HepG2 (cell line): ENCODE measurements at regions not wholly inside any gene's neighbourhood (a gene's known extent, or its start where the extent isn't known, plus 50 kb on each side); places are given as distances from the start of the nearest gene placed in this dataset.

ENCODE experiments used
- ATAC-seq: fragments of 200-7000 bp; cut with Tn5 transposase; 3 replicates; pipeline ENCODE4 v1.9.1; 2020; ENCODE audit warnings: mild to moderate bottlenecking, moderate library complexity
- BruUV-seq: library from RNA; stranded (reverse); fragments of 400-500 nt; replicated peaks from 2 replicates; lab custom pipeline; 2021; lab: Mats Ljungman, UMichigan
- CTCF ChIA-PET: fragments of 300-600 bp; formaldehyde crosslinking; extraction: SDS; loops from one replicate; lab custom pipeline; 2021; ENCODE audit warnings: low total read pairs, inconsistent platforms, low intra/inter-chr PET ratio; lab: Yijun Ruan, JAX
- POLR2A ChIA-PET: fragments of 350-600 bp; sonication (Branson Sonifier 250); formaldehyde crosslinking; loops from one replicate; lab custom pipeline; 2020; ENCODE audit warnings: antibody characterized with exemption, inconsistent platforms; lab: Yijun Ruan, JAX
- DNase-seq: peaks from one replicate; pipeline ENCODE4 v3.0.0-alpha.2; 2015; ENCODE audit warnings: low spot score
- FAIRE-seq: peaks from 3 replicates; lab custom pipeline; 2011; peaks lifted over from hg19 to GRCh38; lab: Jason Lieb, UNC
- H2AFZ ChIP-seq: one replicate; pipeline ENCODE4 v1.6.1; 2011; ENCODE audit warnings: low read length, inconsistent platforms
- H3K27ac ChIP-seq: fragments of 300-600 bp; 3 replicates; pipeline ENCODE4 v1.8.0; 2011; ENCODE audit warnings: mixed run types, mild to moderate bottlenecking, mixed read lengths, low read length, inconsistent platforms; ENCODE audit not compliant: insufficient read depth; ENCODE audit errors: extremely low read length
- H3K27me3 ChIP-seq, 2 experiments: fragments of 200-600 bp in 1 of 2; 2 replicates in 1 of 2; 3 replicates in 1 of 2; pipeline versions ENCODE4 v1.6.0 to v1.8.0; 2011; ENCODE audit warnings: low read length in 2 of 2, mild to moderate bottlenecking in 2 of 2, moderate library complexity in 2 of 2, inconsistent platforms in 1 of 2; ENCODE audit not compliant: insufficient read depth in 2 of 2, control insufficient read depth in 1 of 2
- H3K36me3 ChIP-seq, 2 experiments: fragments of 200-600 bp in 1 of 2; replicated peaks in 1 of 2; 2 replicates in 1 of 2; 3 replicates in 1 of 2; pipeline versions ENCODE4 v1.5.1 to v1.8.0; 2011; ENCODE audit warnings: low read length in 2 of 2, inconsistent platforms in 1 of 2; ENCODE audit not compliant: insufficient read depth in 2 of 2, control insufficient read depth in 1 of 2
- H3K4me1 ChIP-seq: 2 replicates; pipeline ENCODE4 v1.5.1; 2012; ENCODE audit warnings: low read length, inconsistent platforms; ENCODE audit not compliant: insufficient read depth
- H3K4me2 ChIP-seq: 2 replicates; pipeline ENCODE4 v1.6.0; 2011; ENCODE audit warnings: low read depth, low read length, inconsistent platforms
- H3K4me3 ChIP-seq, 3 experiments: fragments of 200-600 bp in 1 of 3; sonication (generic), shearing (Covaris generic) in 1 of 3; replicated peaks in 1 of 3; 2 replicates each; pipeline ENCODE4 v1.5.1; 2011 to 2016; ENCODE audit warnings: low read length in 3 of 3, inconsistent platforms in 2 of 3, low read depth in 2 of 3, mild to moderate bottlenecking in 2 of 3, control low read depth in 1 of 3, mixed read lengths in 1 of 3; ENCODE audit not compliant: insufficient read depth in 1 of 3
- H3K79me2 ChIP-seq: one replicate; pipeline ENCODE4 v1.6.1; 2011; ENCODE audit warnings: low read length, inconsistent platforms; ENCODE audit not compliant: insufficient read depth
- H3K9ac ChIP-seq: 2 replicates; pipeline ENCODE4 v1.6.0; 2011; ENCODE audit warnings: mild to moderate bottlenecking, low read depth, low read length, inconsistent platforms; ENCODE audit not compliant: insufficient read depth
- H3K9me3 ChIP-seq: 2 replicates; pipeline ENCODE4 v1.5.1; 2012; ENCODE audit warnings: mild to moderate bottlenecking, low read length
- H4K20me1 ChIP-seq: 2 replicates; pipeline ENCODE4 v1.6.0; 2011; ENCODE audit warnings: inconsistent platforms, mild to moderate bottlenecking, low read length, moderate library complexity; ENCODE audit not compliant: insufficient read depth
- FOSL2 ChIP-seq: sonication (generic); formaldehyde crosslinking; IDR thresholded peaks from 2 replicates; pipeline ENCODE4 v1.4.0; 2020; ENCODE audit warnings: missing genetic modification reagents
- TRIM24 ChIP-seq: sonication (generic); formaldehyde crosslinking; IDR thresholded peaks from 2 replicates; pipeline ENCODE4 v1.8.0; 2022; ENCODE audit warnings: mild to moderate bottlenecking, missing genetic modification reagents
- ZFAT ChIP-seq: sonication (generic); formaldehyde crosslinking; conservative IDR thresholded peaks from 2 replicates; pipeline ENCODE4 v1.8.1; 2023; ENCODE audit warnings: missing genetic modification reagents, inconsistent platforms
- ZGPAT ChIP-seq: IDR thresholded peaks from 2 replicates; pipeline ENCODE4 v1.6.1; 2016; ENCODE audit warnings: mild to moderate bottlenecking
- ZNF264 ChIP-seq: sonication (generic); formaldehyde crosslinking; IDR thresholded peaks from 2 replicates; pipeline ENCODE4 v1.4.0; 2020; ENCODE audit warnings: missing genetic modification reagents
- WGBS: methylation state at CpG from one replicate; pipeline ENCODE4 v1.1.6; 2017; ENCODE audit warnings: low lambda C conversion rate; 5-methylcytosine and 5-hydroxymethylcytosine counted together
- in situ Hi-C: cut with HindIII; loops from 2 replicates; pipeline ENCODE4 v1.10.0; 2017; ENCODE audit warnings: low pct_unique_long_range_greater_than_20kb; ENCODE audit not compliant: extremely low pct_ligation_motif_present
- intact Hi-C: fragments of 100-400 bp; cut with micrococcal nuclease; formaldehyde crosslinking; loops from one replicate; pipeline ENCODE4 v1.10.0; 2022; ENCODE audit not compliant: unreplicated experiment
- TF ChIP-seq, protein P1 (sequence below): sonication (generic); formaldehyde crosslinking; IDR thresholded peaks from 2 replicates; pipeline ENCODE4 v1.4.0; 2020; ENCODE audit warnings: missing genetic modification reagents

GRCh38 chr12:62028536-62028935 lies 231.7 kb upstream of the USP15 start:
- in situ Hi-C loops, result no loop called here
- Histone ChIP-seq H3K27me3 (no peaks in the 10 kb centered on the region), H3K27ac (no peak overlapping the region), H3K9ac (no peak overlapping the region), H3K9me3 (no peaks in the 10 kb centered on the region), H3K4me2 (no peak overlapping the region), H3K4me3 (no peak overlapping the region), H3K79me2 (no peaks in the 10 kb centered on the region), H4K20me1 (no peaks in the 10 kb centered on the region), H2AFZ (no peak overlapping the region), H3K4me1 (no peaks in the 10 kb centered on the region), H3K36me3 (no peaks in the 10 kb centered on the region)
- 0% methylated on average over 1 of the region's 1 CpG for WGBS
- CTCF ChIA-PET, result no interaction called here
- intact Hi-C loops, result no loop called here
- no peak for TF ChIP-seq ZGPAT (CRISPR knock-in tag)
- no peak for TF ChIP-seq ZFAT (CRISPR knock-in tag)
- TF ChIP-seq ZNF264 (CRISPR knock-in tag), result no peak
- TF ChIP-seq FOSL2 (CRISPR knock-in tag), result no peak
- TF ChIP-seq TRIM24, result no peak
- TF ChIP-seq, protein P1, sequence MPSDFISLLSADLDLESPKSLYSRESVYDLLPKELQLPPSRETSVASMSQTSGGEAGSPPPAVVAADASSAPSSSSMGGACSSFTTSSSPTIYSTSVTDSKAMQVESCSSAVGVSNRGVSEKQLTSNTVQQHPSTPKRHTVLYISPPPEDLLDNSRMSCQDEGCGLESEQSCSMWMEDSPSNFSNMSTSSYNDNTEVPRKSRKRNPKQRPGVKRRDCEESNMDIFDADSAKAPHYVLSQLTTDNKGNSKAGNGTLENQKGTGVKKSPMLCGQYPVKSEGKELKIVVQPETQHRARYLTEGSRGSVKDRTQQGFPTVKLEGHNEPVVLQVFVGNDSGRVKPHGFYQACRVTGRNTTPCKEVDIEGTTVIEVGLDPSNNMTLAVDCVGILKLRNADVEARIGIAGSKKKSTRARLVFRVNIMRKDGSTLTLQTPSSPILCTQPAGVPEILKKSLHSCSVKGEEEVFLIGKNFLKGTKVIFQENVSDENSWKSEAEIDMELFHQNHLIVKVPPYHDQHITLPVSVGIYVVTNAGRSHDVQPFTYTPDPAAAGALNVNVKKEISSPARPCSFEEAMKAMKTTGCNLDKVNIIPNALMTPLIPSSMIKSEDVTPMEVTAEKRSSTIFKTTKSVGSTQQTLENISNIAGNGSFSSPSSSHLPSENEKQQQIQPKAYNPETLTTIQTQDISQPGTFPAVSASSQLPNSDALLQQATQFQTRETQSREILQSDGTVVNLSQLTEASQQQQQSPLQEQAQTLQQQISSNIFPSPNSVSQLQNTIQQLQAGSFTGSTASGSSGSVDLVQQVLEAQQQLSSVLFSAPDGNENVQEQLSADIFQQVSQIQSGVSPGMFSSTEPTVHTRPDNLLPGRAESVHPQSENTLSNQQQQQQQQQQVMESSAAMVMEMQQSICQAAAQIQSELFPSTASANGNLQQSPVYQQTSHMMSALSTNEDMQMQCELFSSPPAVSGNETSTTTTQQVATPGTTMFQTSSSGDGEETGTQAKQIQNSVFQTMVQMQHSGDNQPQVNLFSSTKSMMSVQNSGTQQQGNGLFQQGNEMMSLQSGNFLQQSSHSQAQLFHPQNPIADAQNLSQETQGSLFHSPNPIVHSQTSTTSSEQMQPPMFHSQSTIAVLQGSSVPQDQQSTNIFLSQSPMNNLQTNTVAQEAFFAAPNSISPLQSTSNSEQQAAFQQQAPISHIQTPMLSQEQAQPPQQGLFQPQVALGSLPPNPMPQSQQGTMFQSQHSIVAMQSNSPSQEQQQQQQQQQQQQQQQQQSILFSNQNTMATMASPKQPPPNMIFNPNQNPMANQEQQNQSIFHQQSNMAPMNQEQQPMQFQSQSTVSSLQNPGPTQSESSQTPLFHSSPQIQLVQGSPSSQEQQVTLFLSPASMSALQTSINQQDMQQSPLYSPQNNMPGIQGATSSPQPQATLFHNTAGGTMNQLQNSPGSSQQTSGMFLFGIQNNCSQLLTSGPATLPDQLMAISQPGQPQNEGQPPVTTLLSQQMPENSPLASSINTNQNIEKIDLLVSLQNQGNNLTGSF (CRISPR knock-in tag), result no peak
- DNase-seq (no peak), ATAC-seq (no peak), FAIRE-seq (no peak)
- POLR2A ChIA-PET, result no interaction called here
- BruUV-seq, result no TSS peak
